GM21390 (cell line): ENCODE measurements at regions not wholly inside any gene's neighbourhood (a gene's known extent, or its start where the extent isn't known, plus 50 kb on each side); places are given as distances from the start of the nearest gene placed in this dataset.

Source experiments
- ATAC-seq: cut with Tn5 transposase; IDR thresholded peaks from one replicate; pipeline ENCODE4 v1.9.1; 2021; ENCODE audit not compliant: unreplicated experiment

DNA sequence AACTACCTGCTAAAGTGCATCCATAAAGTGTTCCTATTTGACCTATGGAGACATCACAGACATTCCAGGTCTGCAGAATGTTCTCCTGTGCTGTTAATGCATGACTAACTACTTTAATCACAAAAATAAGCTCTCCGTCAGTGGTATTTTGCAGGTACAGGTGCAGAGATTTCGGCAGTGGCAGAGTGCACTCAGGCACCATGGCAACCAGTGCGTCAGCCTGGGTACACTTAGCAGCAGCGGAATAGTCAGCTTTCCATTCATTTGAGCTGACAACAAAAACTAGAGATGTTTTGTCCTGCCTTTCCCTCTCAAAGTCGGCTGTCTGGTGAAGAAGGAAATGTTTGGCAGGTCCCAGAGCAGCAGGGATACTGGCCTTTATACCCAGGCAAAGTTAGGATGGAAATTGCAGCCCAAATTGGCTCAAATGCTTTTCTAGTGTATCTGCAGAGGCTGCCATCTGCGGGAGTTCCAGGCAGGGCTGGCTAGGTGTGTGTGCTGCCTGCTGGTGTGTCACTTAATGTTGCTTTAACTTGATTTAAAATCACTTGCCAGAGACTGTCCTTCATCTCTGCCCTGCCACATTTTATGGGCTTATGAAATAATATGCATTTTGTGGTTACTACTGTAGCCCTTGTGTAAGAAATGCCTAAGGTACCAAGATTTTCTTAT is 195.8 kb downstream of the RAP2A start:
- no peak for ATAC-seq

GRCh38 chr13:97630725-97631124 is 196.8 kb downstream of the RAP2A start:
- peak; percentile 26 for ATAC-seq

GRCh38 chr13:97631158-97631557 is 197.2 kb downstream of the RAP2A start:
- ATAC-seq = peak; percentile 90

DNA sequence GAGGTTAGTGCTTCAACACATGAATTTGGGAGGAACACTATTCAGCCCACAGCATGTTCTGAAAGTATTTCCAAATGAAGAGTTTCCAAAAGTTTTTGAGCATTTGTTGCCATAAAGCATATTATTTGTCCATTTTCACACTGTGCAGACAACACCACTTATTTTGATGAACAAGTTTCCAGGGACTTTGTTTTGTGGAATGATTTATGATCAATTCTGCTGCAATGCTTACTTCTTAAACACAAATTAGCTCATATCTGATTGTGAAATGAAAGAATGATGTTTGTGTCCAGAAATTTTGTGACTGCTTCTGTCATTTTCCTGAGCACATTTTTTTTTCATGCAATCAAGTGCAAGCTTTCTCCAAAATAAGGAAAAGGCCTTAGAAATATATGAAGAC is 205.3 kb downstream of the RAP2A start:
- ATAC-seq = no peak

GRCh38 chr13:97640268-97640667 is 206.3 kb downstream of the RAP2A start:
- no peak for ATAC-seq

DNA sequence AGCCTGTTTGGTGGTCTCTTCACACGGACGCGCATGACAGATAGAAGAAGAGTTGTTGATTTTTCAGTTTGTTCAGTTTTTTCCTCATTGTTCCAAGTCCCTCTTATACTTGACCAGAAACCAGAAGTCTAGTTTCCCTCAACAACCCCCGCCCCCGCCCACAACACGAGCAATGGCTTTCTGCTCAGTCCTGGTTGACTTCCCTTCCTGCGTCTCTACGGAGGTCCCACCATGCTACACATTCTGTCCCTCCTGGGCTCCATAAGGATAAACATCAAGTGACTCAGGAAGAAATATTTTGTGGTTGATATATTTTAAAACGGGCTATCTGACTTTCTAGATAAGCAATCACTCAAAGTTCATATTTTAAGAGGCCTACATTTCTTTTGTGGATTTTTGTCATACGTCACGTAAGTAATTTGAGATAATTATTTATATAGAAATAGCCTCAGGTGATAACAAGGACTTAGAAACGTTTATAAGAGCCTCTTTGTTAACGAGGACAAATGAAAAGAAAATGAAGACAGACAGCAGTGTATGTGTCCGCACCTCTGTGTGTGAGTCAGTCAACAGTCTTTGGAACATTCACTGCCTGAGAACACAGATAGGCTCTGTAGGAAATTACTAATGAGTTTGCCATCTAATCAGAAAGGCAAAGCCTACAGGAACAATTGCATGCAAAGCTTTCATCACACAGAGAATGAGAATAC is 214.4 kb downstream of the RAP2A start:
- ATAC-seq = no peak

GRCh38 chr13:97648881-97649224 is 214.9 kb downstream of the RAP2A start:
- no peak for ATAC-seq

DNA sequence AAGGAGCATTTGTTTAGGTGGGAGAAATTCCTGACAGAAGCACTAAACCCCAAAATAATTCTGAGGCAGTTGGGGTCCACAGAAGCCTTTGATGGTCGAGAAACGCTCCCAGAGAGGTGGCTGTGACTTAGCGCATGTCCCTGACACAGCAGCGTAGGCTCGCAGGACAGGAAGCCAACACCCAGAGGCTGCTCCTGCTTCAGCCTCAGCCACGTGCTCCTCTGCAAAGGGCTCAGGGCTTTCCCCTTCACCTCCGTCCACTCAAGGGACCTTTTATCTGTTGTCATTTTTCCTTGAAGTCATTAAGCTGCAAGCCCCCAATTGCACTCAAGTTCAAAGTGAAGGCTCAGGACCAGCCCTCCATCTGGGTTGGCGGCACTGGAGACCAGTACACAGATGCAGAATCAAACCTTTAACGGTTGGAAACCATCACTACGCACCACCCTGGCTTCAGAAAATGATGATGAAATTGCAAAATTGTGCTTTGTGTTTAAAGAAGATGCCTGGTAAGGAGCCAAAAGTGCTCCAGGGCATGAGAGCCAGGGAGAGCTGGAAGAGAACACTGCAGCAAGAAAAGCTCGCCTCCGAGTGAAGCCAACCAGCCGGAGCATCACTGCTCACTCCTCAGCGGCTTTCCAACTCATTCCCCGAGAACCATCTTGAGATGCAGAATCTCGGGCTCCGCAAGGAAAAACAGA is 219.6 kb downstream of the RAP2A start:
- no peak for ATAC-seq

- no peak for ATAC-seq
Observed at GRCh38 chr13:97654236-97654635, 220.3 kb downstream of the RAP2A start.

DNA sequence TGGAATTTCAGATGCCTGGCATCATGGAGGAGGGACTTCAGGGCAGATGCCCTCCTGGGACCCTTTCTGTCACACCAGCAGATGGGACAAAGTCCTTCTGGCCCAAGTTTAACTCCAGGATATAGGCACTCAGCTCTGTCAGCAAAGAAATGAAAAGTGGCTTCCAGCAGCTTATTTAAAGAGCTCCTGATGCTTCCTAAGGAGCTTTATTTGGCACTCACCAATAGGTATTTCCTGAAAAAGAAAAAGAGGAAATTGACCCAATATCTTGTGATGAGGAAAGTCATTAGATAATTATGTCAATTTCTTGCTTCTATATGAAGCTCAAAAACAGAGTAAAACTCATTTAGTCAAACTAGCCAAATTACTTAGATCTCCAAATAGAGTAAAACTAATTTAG is 224.6 kb downstream of the RAP2A start:
- no peak for ATAC-seq

- ATAC-seq = no peak
Observed at GRCh38 chr13:97659602-97660001, 225.6 kb downstream of the RAP2A start.

DNA sequence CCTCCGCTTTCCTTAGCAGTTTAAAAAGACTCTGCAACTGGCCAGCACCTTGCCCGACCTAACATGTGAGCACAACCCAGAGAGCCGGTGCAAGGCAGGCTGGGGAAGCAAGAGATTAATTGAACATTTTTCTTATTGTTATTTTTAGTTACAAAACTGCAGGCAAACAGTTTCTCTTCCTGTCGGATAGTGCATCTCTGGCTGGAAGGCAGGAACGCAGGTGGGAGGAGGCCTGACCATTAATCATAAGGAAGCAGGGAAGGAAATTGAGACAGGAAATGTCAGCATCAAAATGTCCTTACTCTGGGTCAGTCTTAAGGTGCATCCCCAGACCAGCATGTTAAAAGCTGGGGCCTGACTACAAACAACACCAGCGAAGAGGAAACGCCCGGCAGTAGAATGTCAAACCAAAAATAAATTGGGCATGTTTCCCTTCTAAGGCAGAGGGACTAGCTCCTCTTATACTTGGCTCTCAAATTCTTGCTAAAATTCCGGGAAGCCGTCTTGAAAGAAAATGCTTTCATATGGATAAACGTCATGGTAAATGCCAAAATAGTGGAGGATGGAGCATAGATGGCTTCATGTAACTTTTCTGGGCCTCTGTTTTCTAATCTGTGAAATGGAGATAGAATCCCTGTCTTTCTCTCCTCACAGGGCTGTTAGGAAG is 226.8 kb downstream of the RAP2A start:
- no peak for ATAC-seq

- ATAC-seq = no peak
Observed at GRCh38 chr13:97686594-97686993, 252.6 kb downstream of the RAP2A start.

GRCh38 chr13:97692628-97693027 is 258.7 kb downstream of the RAP2A start:
- ATAC-seq = no peak

GRCh38 chr13:97695684-97696083 is 257.8 kb upstream of the IPO5 start:
- ATAC-seq = no peak

- no peak for ATAC-seq
Observed at GRCh38 chr13:97696921-97697320, 256.6 kb upstream of the IPO5 start.

GRCh38 chr13:97700306-97700848 is 253.1 kb upstream of the IPO5 start:
- no peak for ATAC-seq

DNA sequence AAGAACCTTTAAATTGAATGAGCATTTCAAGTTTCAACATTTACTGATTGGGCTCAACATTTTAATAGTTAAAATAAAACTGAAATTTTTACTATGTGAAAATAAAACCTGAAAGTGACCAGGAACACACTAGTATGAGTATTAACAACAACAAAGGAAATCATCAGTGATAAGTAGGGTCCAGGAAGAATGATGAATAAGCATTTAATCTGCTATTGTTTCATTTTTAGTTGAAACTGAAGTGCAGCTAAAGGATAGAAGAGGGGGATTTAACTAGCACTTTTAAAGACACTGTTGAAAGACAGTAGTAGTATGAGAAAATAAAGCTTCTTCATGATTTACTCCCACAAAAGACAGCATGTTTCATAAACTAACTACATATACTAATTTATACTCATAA is 250.9 kb upstream of the IPO5 start:
- ATAC-seq = no peak

DNA sequence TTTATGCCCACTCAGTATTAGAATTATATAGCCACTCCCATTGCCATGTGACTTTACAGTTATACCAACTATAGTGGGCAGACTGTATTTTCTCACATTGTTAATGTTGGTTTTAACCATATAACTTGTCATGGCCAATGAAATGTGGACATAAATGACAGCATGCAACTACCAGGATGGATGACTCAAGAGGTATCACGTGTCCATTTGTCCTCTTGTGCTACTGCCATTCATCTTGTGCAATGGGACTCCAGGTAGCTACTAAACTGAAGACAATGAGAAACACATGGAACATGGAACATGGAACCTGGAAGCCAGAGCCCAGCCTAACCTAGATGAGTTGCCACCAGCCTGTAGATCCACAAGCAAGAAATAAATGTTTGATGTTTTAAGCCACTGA is 242.7 kb upstream of the IPO5 start:
- no peak for ATAC-seq

- no peak for ATAC-seq
Observed at GRCh38 chr13:97712770-97713169, 240.7 kb upstream of the IPO5 start.

GRCh38 chr13:97715763-97716162 is 237.7 kb upstream of the IPO5 start:
- ATAC-seq = no peak
